Fibroblast of mammary gland (primary cell): ENCODE measurements at regions not wholly inside any gene's neighbourhood (a gene's known extent, or its start where the extent isn't known, plus 50 kb on each side); places are given as distances from the start of the nearest gene placed in this dataset.

ENCODE experiments used
- DNase-seq: peaks from one replicate; pipeline ENCODE4 v3.0.0-alpha.2; 2010; ENCODE audit warnings: low read depth
- H3K4me3 ChIP-seq: 2 replicates; pipeline ENCODE4 v1.5.1; 2011; ENCODE audit warnings: low read depth, mild to moderate bottlenecking, low read length, moderate library complexity; ENCODE audit not compliant: control insufficient read depth
- TF ChIP-seq, protein P1 (sequence below): conservative IDR thresholded peaks from 2 replicates; pipeline ENCODE4 v1.5.1; 2011; ENCODE audit warnings: low read depth, low read length, inconsistent platforms; ENCODE audit not compliant: control insufficient read depth, insufficient read depth

DNA sequence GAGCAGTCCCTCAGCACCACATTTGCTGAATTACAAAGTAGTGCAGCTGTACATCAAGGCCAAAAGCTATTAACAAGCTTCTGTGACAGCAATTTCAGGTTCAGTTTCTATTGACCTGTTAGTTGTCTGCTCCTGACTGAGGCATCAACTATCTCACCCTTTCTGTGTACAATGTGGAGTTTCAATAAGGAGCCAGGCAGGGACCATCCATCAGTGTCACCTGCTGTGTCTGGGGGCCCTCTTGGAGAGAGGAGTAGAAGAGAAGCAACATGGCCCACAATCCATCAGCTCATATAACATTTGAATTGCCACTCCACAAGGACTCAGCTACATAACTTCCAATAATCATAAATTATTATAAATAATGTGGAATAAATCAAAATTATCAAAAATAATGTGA lies 72.3 kb upstream of the CCDC196 start:
- DNase-seq: no peak
- TF ChIP-seq, protein P1, sequence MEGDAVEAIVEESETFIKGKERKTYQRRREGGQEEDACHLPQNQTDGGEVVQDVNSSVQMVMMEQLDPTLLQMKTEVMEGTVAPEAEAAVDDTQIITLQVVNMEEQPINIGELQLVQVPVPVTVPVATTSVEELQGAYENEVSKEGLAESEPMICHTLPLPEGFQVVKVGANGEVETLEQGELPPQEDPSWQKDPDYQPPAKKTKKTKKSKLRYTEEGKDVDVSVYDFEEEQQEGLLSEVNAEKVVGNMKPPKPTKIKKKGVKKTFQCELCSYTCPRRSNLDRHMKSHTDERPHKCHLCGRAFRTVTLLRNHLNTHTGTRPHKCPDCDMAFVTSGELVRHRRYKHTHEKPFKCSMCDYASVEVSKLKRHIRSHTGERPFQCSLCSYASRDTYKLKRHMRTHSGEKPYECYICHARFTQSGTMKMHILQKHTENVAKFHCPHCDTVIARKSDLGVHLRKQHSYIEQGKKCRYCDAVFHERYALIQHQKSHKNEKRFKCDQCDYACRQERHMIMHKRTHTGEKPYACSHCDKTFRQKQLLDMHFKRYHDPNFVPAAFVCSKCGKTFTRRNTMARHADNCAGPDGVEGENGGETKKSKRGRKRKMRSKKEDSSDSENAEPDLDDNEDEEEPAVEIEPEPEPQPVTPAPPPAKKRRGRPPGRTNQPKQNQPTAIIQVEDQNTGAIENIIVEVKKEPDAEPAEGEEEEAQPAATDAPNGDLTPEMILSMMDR: no peak

DNA sequence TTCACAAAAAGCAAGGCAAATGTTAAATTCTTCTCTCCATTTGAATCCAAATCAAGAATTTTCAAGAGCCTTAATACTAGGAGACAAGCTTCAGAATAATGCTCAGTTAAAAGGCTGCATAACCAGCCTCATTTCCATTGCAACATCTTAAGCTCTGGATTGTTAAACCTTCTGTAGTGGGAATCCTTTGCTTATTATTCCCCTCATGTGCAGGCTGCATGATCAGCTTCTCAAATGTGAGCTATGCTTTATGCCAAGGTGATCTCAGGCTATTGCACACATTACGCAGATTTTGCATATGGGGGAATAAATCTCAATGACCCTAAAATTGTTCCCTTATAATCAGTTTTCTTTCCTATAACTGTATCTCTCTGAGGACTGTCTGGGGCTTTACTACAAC lies 71.7 kb upstream of the CCDC196 start:
- TF ChIP-seq, protein P1: no peak

More for the DNA sequence above, 72.3 kb upstream of the CCDC196 start:
- H3K4me3 ChIP-seq: no peak overlapping the region

DNA sequence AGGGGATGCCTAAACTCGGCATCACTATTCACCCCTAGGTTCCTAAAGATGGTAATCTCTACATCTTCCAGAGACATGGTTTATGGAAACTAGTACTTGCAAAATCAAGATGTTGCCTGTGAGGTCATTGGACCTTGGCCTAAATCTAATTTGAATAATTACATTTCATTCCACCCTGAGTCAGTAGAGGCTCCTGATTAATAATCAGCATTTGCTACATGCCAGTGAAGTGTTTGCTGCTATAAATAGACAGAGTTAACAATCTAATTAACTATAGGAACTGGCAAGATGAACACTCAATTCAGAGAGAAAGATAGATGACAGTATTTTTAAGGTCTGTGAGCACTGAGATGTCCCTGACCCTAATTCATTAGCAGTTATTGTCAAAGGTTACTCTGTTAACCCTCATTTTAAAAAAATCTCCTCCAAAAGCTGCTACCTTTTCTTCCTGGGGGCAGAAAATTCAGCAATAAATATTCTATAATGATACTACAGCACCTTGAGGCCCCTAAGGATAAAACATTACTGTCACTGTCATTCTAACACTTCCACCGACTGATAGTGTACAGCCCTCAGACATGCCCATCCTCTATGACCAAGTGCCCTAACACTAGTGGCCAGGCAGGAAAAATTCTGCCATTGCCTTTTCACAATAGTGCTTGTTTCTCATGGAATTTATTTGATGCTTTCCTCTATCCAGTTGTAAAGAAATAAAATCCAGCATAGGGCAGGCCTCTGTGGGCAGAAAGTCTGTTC lies 65.7 kb upstream of the CCDC196 start:
- no peak overlapping the region for H3K4me3 ChIP-seq
- TF ChIP-seq, protein P1: no peak
- DNase-seq: no peak

More for the DNA sequence above, 71.7 kb upstream of the CCDC196 start:
- H3K4me3 ChIP-seq: no peak overlapping the region
- DNase-seq: no peak

GRCh38 chr14:66421990-66422946 lies 63.9 kb upstream of the CCDC196 start:
- no peak overlapping the region for H3K4me3 ChIP-seq
- TF ChIP-seq, protein P1: no peak
- DNase-seq: no peak

DNA sequence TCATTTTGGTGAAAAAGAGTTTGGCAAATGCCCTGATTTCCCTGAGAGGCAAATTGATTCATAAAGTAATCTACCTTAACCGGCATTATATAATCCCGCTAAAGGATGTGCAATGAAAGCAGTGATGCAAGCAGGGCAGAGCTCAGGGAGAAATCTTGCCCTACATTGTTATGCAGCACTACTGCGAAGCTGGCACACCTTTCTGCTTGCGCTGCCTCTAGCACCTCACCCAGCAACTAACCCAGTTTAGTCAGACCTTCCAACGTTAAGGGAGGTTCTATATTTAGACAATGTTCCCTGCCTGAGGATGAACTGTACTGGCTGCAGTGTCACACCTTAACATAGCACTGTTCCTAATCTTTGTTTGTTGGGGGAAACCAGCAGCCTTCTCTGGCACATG lies 60.8 kb upstream of the CCDC196 start:
- DNase-seq: no peak
- TF ChIP-seq, protein P1: no peak
- no peak overlapping the region for H3K4me3 ChIP-seq

DNA sequence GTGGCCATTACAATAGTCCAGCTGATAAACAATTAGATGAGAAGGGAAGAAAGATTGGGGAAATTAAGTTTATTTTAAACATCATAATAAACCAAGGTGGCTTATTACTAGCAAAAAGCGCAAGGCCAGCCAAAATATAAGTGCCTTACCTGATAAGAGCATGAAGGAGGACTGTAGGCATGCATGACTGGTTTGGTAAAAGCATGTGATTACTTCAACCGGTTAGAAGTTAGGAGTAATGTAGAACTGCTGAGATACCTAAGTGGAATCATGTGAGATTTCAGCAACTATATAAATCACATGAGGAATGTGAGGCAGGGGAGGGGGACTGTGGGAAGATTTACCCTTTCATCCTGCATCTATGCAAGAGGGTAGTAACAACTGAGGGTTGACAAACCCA lies 59.7 kb upstream of the CCDC196 start:
- no peak for DNase-seq
- TF ChIP-seq, protein P1: no peak

More for the DNA sequence above, 59.7 kb upstream of the CCDC196 start:
- no peak overlapping the region for H3K4me3 ChIP-seq
